Loucy (cell line): ENCODE measurements at regions not wholly inside any gene's neighbourhood (a gene's known extent, or its start where the extent isn't known, plus 50 kb on each side); places are given as distances from the start of the nearest gene placed in this dataset.
"Not testable (repeated sequence)": the region's sequence is repeated elsewhere in the genome, so short reads cannot be mapped to it uniquely, and the experiment has no call there.

Experiments used
- EZH2phosphoT487 ChIP-seq: fragments of 200-600 bp; IDR thresholded peaks from 2 replicates; pipeline ENCODE4 v1.6.1; 2018; ENCODE audit warnings: antibody characterized with exemption, mild to moderate bottlenecking, moderate library complexity, borderline replicate concordance
- TF ChIP-seq, protein P1 (sequence below): fragments of 200-600 bp; sonication (generic); conservative IDR thresholded peaks from 2 replicates; pipeline ENCODE4 v1.5.1; 2014; ENCODE audit warnings: mild to moderate bottlenecking, antibody characterized with exemption, low read length

DNA sequence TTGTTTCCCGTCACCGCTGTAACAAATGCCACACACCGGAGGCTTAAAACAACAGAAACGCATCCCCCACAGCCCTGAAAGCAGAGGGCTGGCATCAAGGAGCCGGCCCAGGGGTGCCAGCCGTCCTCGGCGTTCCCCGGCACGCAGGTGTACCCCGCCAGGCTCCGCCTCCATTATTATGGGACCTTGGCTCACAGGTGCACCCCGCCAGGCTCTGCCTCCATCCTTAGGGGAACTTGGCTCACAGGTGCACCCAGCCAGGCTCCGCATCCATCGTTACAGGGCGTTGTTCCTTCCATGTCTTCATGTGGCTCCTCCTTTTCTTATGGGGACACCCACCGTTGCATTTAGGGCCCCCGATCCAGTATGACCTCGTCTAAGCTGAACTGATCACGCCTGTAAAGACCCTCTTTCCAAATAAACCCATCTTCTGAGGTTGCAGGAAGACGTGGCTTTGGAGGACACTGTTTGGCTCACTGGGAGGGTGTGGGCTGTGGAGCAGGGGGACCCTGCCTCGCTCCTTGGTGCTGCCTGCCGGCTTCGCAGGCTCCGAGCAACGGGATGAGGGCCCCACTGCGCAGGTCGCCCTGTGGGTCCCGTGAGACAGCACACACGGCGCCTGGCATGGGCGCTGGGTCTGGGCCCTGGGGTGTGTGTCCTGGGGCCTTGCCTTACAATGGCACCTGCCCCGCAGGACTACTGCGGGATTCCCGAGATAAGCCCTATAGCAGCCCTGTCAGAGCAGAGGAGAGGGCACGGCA, 154.9 kb upstream of the ZNF469 start:
- not testable (repeated sequence) for TF ChIP-seq EZH2phosphoT487
- TF ChIP-seq, protein P1, sequence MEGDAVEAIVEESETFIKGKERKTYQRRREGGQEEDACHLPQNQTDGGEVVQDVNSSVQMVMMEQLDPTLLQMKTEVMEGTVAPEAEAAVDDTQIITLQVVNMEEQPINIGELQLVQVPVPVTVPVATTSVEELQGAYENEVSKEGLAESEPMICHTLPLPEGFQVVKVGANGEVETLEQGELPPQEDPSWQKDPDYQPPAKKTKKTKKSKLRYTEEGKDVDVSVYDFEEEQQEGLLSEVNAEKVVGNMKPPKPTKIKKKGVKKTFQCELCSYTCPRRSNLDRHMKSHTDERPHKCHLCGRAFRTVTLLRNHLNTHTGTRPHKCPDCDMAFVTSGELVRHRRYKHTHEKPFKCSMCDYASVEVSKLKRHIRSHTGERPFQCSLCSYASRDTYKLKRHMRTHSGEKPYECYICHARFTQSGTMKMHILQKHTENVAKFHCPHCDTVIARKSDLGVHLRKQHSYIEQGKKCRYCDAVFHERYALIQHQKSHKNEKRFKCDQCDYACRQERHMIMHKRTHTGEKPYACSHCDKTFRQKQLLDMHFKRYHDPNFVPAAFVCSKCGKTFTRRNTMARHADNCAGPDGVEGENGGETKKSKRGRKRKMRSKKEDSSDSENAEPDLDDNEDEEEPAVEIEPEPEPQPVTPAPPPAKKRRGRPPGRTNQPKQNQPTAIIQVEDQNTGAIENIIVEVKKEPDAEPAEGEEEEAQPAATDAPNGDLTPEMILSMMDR = not testable (repeated sequence)
